Activated naive CD8-positive, alpha-beta T cell treated with anti-CD3 and anti-CD28 coated beads, Interleukin-2, amount 10 ng/mL, durations not matched to agents 7 days and 5 days (primary cell): ENCODE measurements at regions not wholly inside any gene's neighbourhood (a gene's known extent, or its start where the extent isn't known, plus 50 kb on each side); places are given as distances from the start of the nearest gene placed in this dataset.
"Not testable (repeated sequence)": the region's sequence is repeated elsewhere in the genome, so short reads cannot be mapped to it uniquely, and the experiment has no call there.

ENCODE experiments used
- ATAC-seq: fragments of 150-1000 bp; cut with Tn5 transposase; one replicate; pipeline ENCODE4 v1.10.0; 2021; ENCODE audit warnings: low read depth, moderate library complexity
- POLR2A ChIA-PET: fragments of 350-600 bp; sonication (Branson Sonifier 250); formaldehyde crosslinking; loops from one replicate; lab custom pipeline; 2021; ENCODE audit warnings: antibody characterized with exemption; lab: Charles Lee
- DNase-seq: peaks from one replicate; pipeline ENCODE4 v3.0.0; 2021
- H3K27ac Mint-ChIP-seq: one replicate; pipeline ENCODE4 v1.8.0; 2022; ENCODE audit warnings: mild to moderate bottlenecking, mixed read lengths
- H3K27me3 Mint-ChIP-seq: one replicate; pipeline ENCODE4 v1.8.0; 2022; ENCODE audit warnings: mild to moderate bottlenecking, moderate library complexity, mixed read lengths
- H3K36me3 Mint-ChIP-seq: one replicate; pipeline ENCODE4 v1.8.0; 2021; ENCODE audit warnings: mild to moderate bottlenecking, mixed read lengths
- H3K4me1 Mint-ChIP-seq: one replicate; pipeline ENCODE4 v1.8.0; 2021; ENCODE audit warnings: mixed read lengths
- H3K4me3 Mint-ChIP-seq: one replicate; pipeline ENCODE4 v1.8.0; 2022; ENCODE audit warnings: mild to moderate bottlenecking, moderate library complexity, mixed read lengths
- H3K9me3 Mint-ChIP-seq: one replicate; pipeline ENCODE4 v1.8.0; 2021; ENCODE audit warnings: mixed read lengths

DNA sequence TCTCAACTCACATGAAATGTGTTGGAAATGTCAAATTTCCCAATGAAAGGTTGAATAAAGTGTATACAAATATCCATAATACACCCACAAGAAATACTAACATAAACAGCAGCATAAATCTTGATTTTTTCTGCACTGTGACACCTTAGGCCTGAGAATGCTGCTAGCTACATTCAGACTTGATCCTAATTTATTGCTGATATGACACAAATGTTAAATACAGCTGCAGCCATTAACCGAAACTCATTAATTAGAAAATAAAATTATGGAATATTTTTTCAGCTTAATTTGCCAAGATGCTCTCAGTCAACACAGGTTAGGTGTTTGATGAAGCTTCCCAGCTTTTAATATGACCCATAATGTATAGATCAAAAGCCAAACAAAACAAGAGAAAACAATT, 914.3 kb upstream of the C9orf72 start:
- Mint-ChIP-seq H3K4me1 (no peaks in the 10 kb centered on the region), H3K27me3 (no peaks in the 10 kb centered on the region), H3K36me3 (no peaks in the 10 kb centered on the region), H3K27ac (no peak overlapping the region), H3K4me3 (no peak overlapping the region), H3K9me3 (peaks cover 2% of the 10 kb centered on the region)
- DNase-seq = no peak
- POLR2A ChIA-PET = no interaction called here
- no peak for ATAC-seq

GRCh38 chr9:28491121-28491520, 917.8 kb upstream of the C9orf72 start:
- Mint-ChIP-seq H3K4me1 (no peaks in the 10 kb centered on the region), H3K9me3 (peaks cover 6% of the 10 kb centered on the region), H3K36me3 (no peaks in the 10 kb centered on the region), H3K4me3 (no peak overlapping the region), H3K27me3 (no peaks in the 10 kb centered on the region), H3K27ac (no peak overlapping the region)
- DNase-seq (no peak), ATAC-seq (no peak)
- POLR2A ChIA-PET = no interaction called here

DNA sequence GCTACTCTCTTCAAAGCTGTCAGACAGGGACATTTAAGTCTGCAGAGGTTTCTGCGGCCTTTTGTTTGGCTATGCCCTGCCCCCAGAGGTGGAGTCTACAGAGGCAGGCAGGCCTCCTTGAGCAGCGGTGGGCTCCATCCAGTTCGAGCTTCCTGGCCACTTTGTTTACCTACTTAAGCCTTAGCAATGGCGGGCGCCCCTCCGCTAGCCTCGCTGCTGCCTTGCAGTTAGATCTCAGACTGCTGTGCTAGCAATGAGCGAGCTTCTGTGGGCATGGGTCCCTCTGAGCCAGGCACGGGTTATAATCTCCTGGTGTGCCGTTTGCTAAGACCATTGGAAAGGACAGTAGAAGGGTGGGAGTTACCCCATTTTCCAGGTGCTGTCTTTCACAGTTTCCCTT, 924.9 kb upstream of the C9orf72 start:
- ATAC-seq, H3K9me3 Mint-ChIP-seq, POLR2A ChIA-PET, H3K27me3 Mint-ChIP-seq, H3K4me3 Mint-ChIP-seq, DNase-seq, H3K27ac Mint-ChIP-seq, H3K36me3 Mint-ChIP-seq, H3K4me1 Mint-ChIP-seq: not testable (repeated sequence)

DNA sequence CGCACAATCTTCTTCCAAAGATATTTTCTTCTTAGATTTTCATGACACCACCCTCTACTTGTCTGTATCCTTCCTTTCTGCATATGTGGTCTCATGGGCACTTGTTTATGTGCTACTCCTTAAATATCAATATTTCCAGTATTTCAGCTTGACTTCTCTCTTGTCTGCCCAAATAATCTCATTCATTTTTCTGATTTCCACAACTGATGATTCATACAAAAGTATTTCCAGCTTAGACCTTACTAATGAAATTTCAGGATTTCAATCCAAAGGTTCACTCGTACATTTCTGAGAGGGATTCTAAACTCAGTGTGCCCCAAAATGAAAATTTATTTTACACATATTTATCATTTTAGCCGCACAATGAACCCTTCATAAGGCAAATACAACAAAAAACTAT, 928.9 kb upstream of the C9orf72 start:
- no peaks in the 10 kb centered on the region for H3K4me1 Mint-ChIP-seq
- DNase-seq (no peak), ATAC-seq (no peak)
- POLR2A ChIA-PET = no interaction called here
- H3K27ac Mint-ChIP-seq = no peak overlapping the region
- H3K9me3 Mint-ChIP-seq = no peaks in the 10 kb centered on the region
- H3K36me3 Mint-ChIP-seq = no peaks in the 10 kb centered on the region
- H3K4me3 Mint-ChIP-seq = no peak overlapping the region
- H3K27me3 Mint-ChIP-seq = no peaks in the 10 kb centered on the region

DNA sequence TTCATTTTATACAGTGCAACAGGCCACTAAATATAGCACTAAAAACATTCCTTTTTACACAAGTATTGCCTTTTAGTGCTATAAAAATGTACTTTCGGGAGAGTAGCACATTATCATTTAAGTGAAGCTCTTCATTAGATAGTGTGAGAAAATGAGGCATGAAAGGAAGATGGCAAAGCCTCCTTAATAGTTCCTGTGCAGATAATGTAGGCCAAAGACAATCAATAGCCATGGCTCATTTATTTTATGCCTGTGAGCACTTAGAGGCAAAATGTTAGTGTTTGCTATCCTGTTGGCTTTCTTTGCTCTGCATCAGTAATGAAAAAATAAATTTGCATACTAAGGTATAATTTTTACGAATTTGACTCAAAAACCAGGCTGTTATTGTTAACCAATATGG, 929.5 kb upstream of the C9orf72 start:
- Mint-ChIP-seq H3K36me3 (no peaks in the 10 kb centered on the region), H3K27me3 (no peaks in the 10 kb centered on the region), H3K9me3 (no peaks in the 10 kb centered on the region), H3K4me1 (no peaks in the 10 kb centered on the region), H3K27ac (no peak overlapping the region), H3K4me3 (no peak overlapping the region)
- POLR2A ChIA-PET = no interaction called here
- no peak for ATAC-seq
- no peak for DNase-seq

DNA sequence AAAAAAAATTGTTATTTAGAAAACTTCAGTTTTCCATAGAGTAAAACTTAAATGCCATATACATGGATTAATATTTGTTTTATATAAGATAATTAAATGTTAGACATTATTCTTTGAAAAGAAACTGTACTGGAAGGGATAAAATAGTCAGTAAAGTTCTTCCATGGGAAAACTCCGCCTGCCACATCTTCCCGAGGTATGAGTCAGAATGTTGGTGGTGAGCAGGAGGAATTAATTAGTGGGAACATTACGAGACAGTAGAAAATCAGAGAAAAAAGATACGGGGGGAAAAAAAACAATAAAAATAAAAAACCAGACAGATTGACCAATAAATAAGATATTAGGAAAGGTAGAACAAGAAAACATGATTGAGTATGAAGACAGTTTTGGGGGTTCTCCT, 930.3 kb upstream of the C9orf72 start:
- Mint-ChIP-seq H3K9me3 (no peaks in the 10 kb centered on the region), H3K36me3 (no peaks in the 10 kb centered on the region), H3K27me3 (no peaks in the 10 kb centered on the region), H3K27ac (no peak overlapping the region), H3K4me1 (no peaks in the 10 kb centered on the region), H3K4me3 (no peak overlapping the region)
- POLR2A ChIA-PET = no interaction called here
- no peak for ATAC-seq
- no peak for DNase-seq

- Mint-ChIP-seq H3K4me3 (no peak overlapping the region), H3K27me3 (no peaks in the 10 kb centered on the region), H3K36me3 (no peaks in the 10 kb centered on the region), H3K27ac (no peak overlapping the region), H3K4me1 (no peaks in the 10 kb centered on the region), H3K9me3 (no peaks in the 10 kb centered on the region)
- ATAC-seq (no peak), DNase-seq (no peak)
- POLR2A ChIA-PET = no interaction called here
Observed at GRCh38 chr9:28518439-28518838, 945.2 kb upstream of the C9orf72 start.

DNA sequence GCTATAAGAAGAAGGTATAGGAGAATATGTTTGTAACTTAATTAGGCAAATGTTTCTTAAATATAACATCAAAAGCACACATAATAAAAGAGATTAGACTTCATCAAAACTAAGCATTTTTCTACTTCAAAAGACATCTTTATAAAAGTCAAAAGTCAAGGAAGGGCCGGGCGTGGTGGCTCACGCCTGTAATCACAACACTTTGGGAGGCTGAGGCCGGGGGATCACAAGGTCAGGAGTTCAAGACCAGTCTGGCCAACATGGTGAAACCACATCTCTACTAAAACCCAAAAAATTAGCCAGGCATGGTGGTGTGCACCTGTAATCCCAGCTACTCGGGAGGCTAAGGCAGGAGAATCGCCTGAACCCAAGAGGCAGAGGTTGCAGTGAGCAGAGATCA, 951.0 kb upstream of the C9orf72 start:
- H3K27me3 Mint-ChIP-seq, DNase-seq, H3K4me3 Mint-ChIP-seq, H3K9me3 Mint-ChIP-seq, ATAC-seq, H3K4me1 Mint-ChIP-seq, POLR2A ChIA-PET, H3K27ac Mint-ChIP-seq, H3K36me3 Mint-ChIP-seq: not testable (repeated sequence)

GRCh38 chr9:28528049-28528448, 954.8 kb upstream of the C9orf72 start:
- no peak overlapping the region for H3K4me3 Mint-ChIP-seq
- H3K36me3 Mint-ChIP-seq = no peaks in the 10 kb centered on the region
- H3K9me3 Mint-ChIP-seq = no peaks in the 10 kb centered on the region
- DNase-seq (no peak), ATAC-seq (no peak)
- H3K4me1 Mint-ChIP-seq = no peaks in the 10 kb centered on the region
- no peak overlapping the region for H3K27ac Mint-ChIP-seq
- POLR2A ChIA-PET = no interaction called here
- no peaks in the 10 kb centered on the region for H3K27me3 Mint-ChIP-seq

DNA sequence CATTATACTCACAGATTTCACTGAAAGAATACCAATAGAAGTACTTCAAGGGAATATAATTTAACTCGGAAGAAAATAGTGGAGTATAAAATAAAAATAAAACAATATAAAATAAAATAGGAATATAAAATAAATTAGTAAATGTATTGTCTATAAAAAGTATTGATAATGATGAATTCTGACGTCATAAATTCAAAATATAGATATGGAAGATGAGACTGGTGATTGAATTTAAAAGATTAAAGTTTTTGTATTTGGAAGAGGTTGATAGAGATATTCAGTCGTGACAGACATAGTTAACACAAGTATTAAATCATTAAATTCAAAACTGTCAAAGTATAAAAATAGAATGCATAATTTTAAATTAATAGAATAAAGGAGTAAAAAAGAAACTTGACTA, 964.9 kb upstream of the C9orf72 start:
- ATAC-seq (no peak), DNase-seq (no peak)
- H3K27me3 Mint-ChIP-seq = no peaks in the 10 kb centered on the region
- POLR2A ChIA-PET = no interaction called here
- H3K4me3 Mint-ChIP-seq = no peak overlapping the region
- H3K27ac Mint-ChIP-seq = no peak overlapping the region
- no peaks in the 10 kb centered on the region for H3K36me3 Mint-ChIP-seq
- peaks cover 2% of the 10 kb centered on the region for H3K9me3 Mint-ChIP-seq
- H3K4me1 Mint-ChIP-seq = no peaks in the 10 kb centered on the region

- no peak overlapping the region for H3K27ac Mint-ChIP-seq
- no peak overlapping the region for H3K4me3 Mint-ChIP-seq
- POLR2A ChIA-PET = no interaction called here
- no peaks in the 10 kb centered on the region for H3K27me3 Mint-ChIP-seq
- H3K9me3 Mint-ChIP-seq = peaks cover 2% of the 10 kb centered on the region
- DNase-seq (no peak), ATAC-seq (no peak)
- no peaks in the 10 kb centered on the region for H3K36me3 Mint-ChIP-seq
- no peaks in the 10 kb centered on the region for H3K4me1 Mint-ChIP-seq
Observed at GRCh38 chr9:28539434-28540070, 966.3 kb upstream of the C9orf72 start.

GRCh38 chr9:28542928-28543327, 969.6 kb upstream of the C9orf72 start:
- POLR2A ChIA-PET = no interaction called here
- no peaks in the 10 kb centered on the region for H3K27me3 Mint-ChIP-seq
- H3K27ac Mint-ChIP-seq = no peak overlapping the region
- H3K4me1 Mint-ChIP-seq = no peaks in the 10 kb centered on the region
- H3K36me3 Mint-ChIP-seq = no peaks in the 10 kb centered on the region
- DNase-seq (no peak), ATAC-seq (no peak)
- H3K9me3 Mint-ChIP-seq = peaks cover 4% of the 10 kb centered on the region
- H3K4me3 Mint-ChIP-seq = no peak overlapping the region

GRCh38 chr9:28547527-28547926, 974.2 kb upstream of the C9orf72 start:
- H3K36me3 Mint-ChIP-seq = no peaks in the 10 kb centered on the region
- H3K4me3 Mint-ChIP-seq = no peak overlapping the region
- POLR2A ChIA-PET = no interaction called here
- no peaks in the 10 kb centered on the region for H3K27me3 Mint-ChIP-seq
- H3K9me3 Mint-ChIP-seq = peaks cover 6% of the 10 kb centered on the region
- no peak for ATAC-seq
- DNase-seq = no peak
- no peak overlapping the region for H3K27ac Mint-ChIP-seq
- H3K4me1 Mint-ChIP-seq = no peaks in the 10 kb centered on the region

DNA sequence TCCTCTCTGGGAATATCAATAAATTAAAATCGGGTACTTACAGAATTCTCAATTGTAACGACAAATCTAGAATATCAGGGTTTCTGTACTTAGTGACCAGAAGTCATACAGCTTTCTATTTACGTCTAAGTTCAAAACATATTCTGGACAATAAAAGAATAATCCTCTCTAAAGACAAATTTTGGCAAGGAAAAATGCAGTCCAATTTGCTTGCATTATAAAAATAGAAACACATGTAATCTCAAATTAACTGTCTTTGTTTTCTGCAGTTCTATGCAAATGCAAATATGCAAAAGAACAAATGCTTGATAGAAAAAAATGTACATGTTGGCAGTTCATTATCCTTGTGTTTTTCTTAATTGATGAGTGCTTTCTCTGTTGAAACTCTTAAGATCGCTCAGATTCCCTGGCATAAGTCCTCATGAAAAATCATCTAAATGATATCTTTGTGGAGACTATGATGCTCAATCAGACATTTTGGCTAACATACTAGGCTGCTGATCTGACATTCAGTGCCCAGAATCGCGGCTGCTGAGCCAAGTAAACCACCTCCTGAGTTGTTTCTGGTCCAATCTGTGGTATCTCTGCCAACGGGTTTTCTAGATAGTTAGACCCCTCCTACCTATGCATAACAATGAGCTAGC, 990.1 kb upstream of the C9orf72 start:
- Mint-ChIP-seq H3K27me3 (no peaks in the 10 kb centered on the region), H3K4me1 (no peaks in the 10 kb centered on the region), H3K36me3 (no peaks in the 10 kb centered on the region), H3K4me3 (no peak overlapping the region), H3K27ac (no peak overlapping the region), H3K9me3 (no peaks in the 10 kb centered on the region)
- ATAC-seq = no peak
- POLR2A ChIA-PET = no interaction called here
- no peak for DNase-seq
